GM20431 (cell line): ENCODE measurements at regions not wholly inside any gene's neighbourhood (a gene's known extent, or its start where the extent isn't known, plus 50 kb on each side); places are given as distances from the start of the nearest gene placed in this dataset.

Experiments used
- in situ Hi-C: fragments of 300-500 bp; cut with MseI, MboI; formaldehyde crosslinking; loops from one replicate; pipeline ENCODE4 v1.15.0; 2020; ENCODE audit warnings: low sequenced_read_pairs; ENCODE audit not compliant: unreplicated experiment

- in situ Hi-C loops = no loop called here
These were observed 144.1 kb upstream of the SLC10A2 start for GRCh38 chr13:103210348-103210747.

- in situ Hi-C loops = no loop called here
These were observed 137.6 kb upstream of the SLC10A2 start for GRCh38 chr13:103203735-103204330.

GRCh38 chr13:103200118-103200885 is 134.1 kb upstream of the SLC10A2 start:
- in situ Hi-C loops = no loop called here

GRCh38 chr13:103199380-103200088 is 133.3 kb upstream of the SLC10A2 start:
- in situ Hi-C loops = no loop called here

- in situ Hi-C loops = no loop called here
These were observed 130.1 kb upstream of the SLC10A2 start for GRCh38 chr13:103196356-103196755.

GRCh38 chr13:103195762-103196161 is 129.5 kb upstream of the SLC10A2 start:
- in situ Hi-C loops = no loop called here

- in situ Hi-C loops = no loop called here
These were observed 128.7 kb upstream of the SLC10A2 start for GRCh38 chr13:103194871-103195270.

- in situ Hi-C loops = no loop called here
These were observed 126.4 kb upstream of the SLC10A2 start for GRCh38 chr13:103192511-103193135.

- in situ Hi-C loops = no loop called here
These were observed 124.6 kb upstream of the SLC10A2 start for GRCh38 chr13:103190841-103191240.

- in situ Hi-C loops = no loop called here
These were observed 122.6 kb upstream of the SLC10A2 start for GRCh38 chr13:103188713-103189326.

GRCh38 chr13:103187721-103188156 is 121.5 kb upstream of the SLC10A2 start:
- in situ Hi-C loops = no loop called here

GRCh38 chr13:103184413-103184812 is 118.2 kb upstream of the SLC10A2 start:
- in situ Hi-C loops = no loop called here

- in situ Hi-C loops = no loop called here
These were observed 113.0 kb upstream of the SLC10A2 start for GRCh38 chr13:103178986-103179943.

GRCh38 chr13:103174966-103175365 is 108.7 kb upstream of the SLC10A2 start:
- in situ Hi-C loops = no loop called here

GRCh38 chr13:103168901-103169508 is 102.8 kb upstream of the SLC10A2 start:
- in situ Hi-C loops = no loop called here

GRCh38 chr13:103164251-103164650 is 98.0 kb upstream of the SLC10A2 start:
- in situ Hi-C loops = no loop called here

- in situ Hi-C loops = no loop called here
These were observed 95.3 kb upstream of the SLC10A2 start for GRCh38 chr13:103161476-103161875.

- in situ Hi-C loops = no loop called here
These were observed 91.4 kb upstream of the SLC10A2 start for GRCh38 chr13:103157434-103158145.
